ENCODE measurements at regions not wholly inside any gene's neighbourhood (a gene's known extent, or its start where the extent isn't known, plus 50 kb on each side); places are given as distances from the start of the nearest gene placed in this dataset.

GRCh38 chr11:28654191-28654590, 546.0 kb downstream of the METTL15 start:
- DNase-seq: no peak

GRCh38 chr11:28649922-28650321, 541.7 kb downstream of the METTL15 start:
- no peak for DNase-seq

GRCh38 chr11:28636566-28636965, 528.4 kb downstream of the METTL15 start:
- no peak for DNase-seq

- DNase-seq: no peak
Observed at GRCh38 chr11:28636033-28636432, 527.8 kb downstream of the METTL15 start.

- DNase-seq: no peak
Observed at GRCh38 chr11:28632338-28632737, 524.1 kb downstream of the METTL15 start.

GRCh38 chr11:28631148-28631547, 523.0 kb downstream of the METTL15 start:
- DNase-seq: no peak

GRCh38 chr11:28629235-28629634, 521.0 kb downstream of the METTL15 start:
- DNase-seq: no peak

- no peak for DNase-seq
Observed at GRCh38 chr11:28628412-28628811, 520.2 kb downstream of the METTL15 start.

GRCh38 chr11:28627690-28628255, 519.6 kb downstream of the METTL15 start:
- DNase-seq: no peak

GRCh38 chr11:28625532-28625931, 517.3 kb downstream of the METTL15 start:
- no peak for DNase-seq

- peak; percentile 76 for DNase-seq
Observed at GRCh38 chr11:28621753-28622152, 513.6 kb downstream of the METTL15 start.

- no peak for DNase-seq
Observed at GRCh38 chr11:28619846-28620540, 511.8 kb downstream of the METTL15 start.

- DNase-seq: no peak
Observed at GRCh38 chr11:28618416-28618815, 510.2 kb downstream of the METTL15 start.

- DNase-seq: no peak
Observed at GRCh38 chr11:28616160-28616965, 508.2 kb downstream of the METTL15 start.

- DNase-seq: no peak
Observed at GRCh38 chr11:28615542-28615941, 507.4 kb downstream of the METTL15 start.

- no peak for DNase-seq
Observed at GRCh38 chr11:28606930-28607329, 498.7 kb downstream of the METTL15 start.

GRCh38 chr11:28599656-28600055, 491.5 kb downstream of the METTL15 start:
- DNase-seq: no peak

GRCh38 chr11:28598531-28598930, 490.3 kb downstream of the METTL15 start:
- DNase-seq: no peak

GRCh38 chr11:28596816-28597215, 488.6 kb downstream of the METTL15 start:
- DNase-seq: no peak

- no peak for DNase-seq
Observed at GRCh38 chr11:28592141-28592540, 484.0 kb downstream of the METTL15 start.

GRCh38 chr11:28584992-28585391, 476.8 kb downstream of the METTL15 start:
- no peak for DNase-seq

GRCh38 chr11:28582506-28582905, 474.3 kb downstream of the METTL15 start:
- DNase-seq: no peak

GRCh38 chr11:28581286-28582242, 473.4 kb downstream of the METTL15 start:
- DNase-seq: no peak

All from femur (tissue), 1 donor.